ENCODE measurements at regions not wholly inside any gene's neighbourhood (a gene's known extent, or its start where the extent isn't known, plus 50 kb on each side); places are given as distances from the start of the nearest gene placed in this dataset.
"Not testable (repeated sequence)": the region's sequence is repeated elsewhere in the genome, so short reads cannot be mapped to it uniquely, and the experiment has no call there.

- H3K4me3 ChIP-seq (ENCODE audit: low read length), result no peak overlapping the region
- no peaks in the 10 kb centered on the region for H3K27me3 ChIP-seq (ENCODE audit: control insufficient read depth, insufficient read depth, low read length)
- H3K4me2 ChIP-seq (ENCODE audit: low read length), result no peak overlapping the region
- H3K9ac ChIP-seq (ENCODE audit: low read depth, low read length), result no peak overlapping the region
- no peaks in the 10 kb centered on the region for H3K4me1 ChIP-seq (ENCODE audit: control insufficient read depth, insufficient read depth, low read length)
- H3K9me3 ChIP-seq (replicated peaks; ENCODE audit: low read length), result no peaks in the 10 kb centered on the region
- no peaks in the 10 kb centered on the region for H3K36me3 ChIP-seq (ENCODE audit: insufficient read depth, low read length)
Observed at GRCh38 chr10:43922335-43923280, 273.9 kb upstream of the ZNF32 start.

GRCh38 chr10:43921881-43922280, 273.2 kb upstream of the ZNF32 start:
- Histone ChIP-seq H3K9ac (ENCODE audit: low read depth, low read length) (no peak overlapping the region), H3K4me2 (ENCODE audit: low read length) (no peak overlapping the region), H3K9me3 (replicated peaks; ENCODE audit: low read length) (no peaks in the 10 kb centered on the region), H3K4me1 (ENCODE audit: control insufficient read depth, insufficient read depth, low read length) (no peaks in the 10 kb centered on the region), H3K27me3 (ENCODE audit: control insufficient read depth, insufficient read depth, low read length) (no peaks in the 10 kb centered on the region), H3K36me3 (ENCODE audit: insufficient read depth, low read length) (no peaks in the 10 kb centered on the region), H3K4me3 (ENCODE audit: low read length) (no peak overlapping the region)

GRCh38 chr10:43921478-43921877, 272.8 kb upstream of the ZNF32 start:
- Histone ChIP-seq H3K4me3 (ENCODE audit: low read length) (no peak overlapping the region), H3K9ac (ENCODE audit: low read depth, low read length) (no peak overlapping the region), H3K27me3 (ENCODE audit: control insufficient read depth, insufficient read depth, low read length) (no peaks in the 10 kb centered on the region), H3K4me2 (ENCODE audit: low read length) (no peak overlapping the region), H3K9me3 (replicated peaks; ENCODE audit: low read length) (no peaks in the 10 kb centered on the region), H3K36me3 (ENCODE audit: insufficient read depth, low read length) (no peaks in the 10 kb centered on the region), H3K4me1 (ENCODE audit: control insufficient read depth, insufficient read depth, low read length) (no peaks in the 10 kb centered on the region)

GRCh38 chr10:43920236-43920758, 271.6 kb upstream of the ZNF32 start:
- not testable (repeated sequence) for H3K4me1 ChIP-seq (ENCODE audit: control insufficient read depth, insufficient read depth, low read length); H3K4me2 ChIP-seq (ENCODE audit: low read length); H3K9ac ChIP-seq (ENCODE audit: low read depth, low read length); H3K4me3 ChIP-seq (ENCODE audit: low read length); H3K9me3 ChIP-seq (replicated peaks; ENCODE audit: low read length); H3K36me3 ChIP-seq (ENCODE audit: insufficient read depth, low read length); H3K27me3 ChIP-seq (ENCODE audit: control insufficient read depth, insufficient read depth, low read length)

GRCh38 chr10:43913676-43914235, 265.1 kb upstream of the ZNF32 start:
- no peaks in the 10 kb centered on the region for H3K36me3 ChIP-seq (ENCODE audit: insufficient read depth, low read length)
- no peak overlapping the region for H3K9ac ChIP-seq (ENCODE audit: low read depth, low read length)
- H3K27me3 ChIP-seq (ENCODE audit: control insufficient read depth, insufficient read depth, low read length), result no peaks in the 10 kb centered on the region
- H3K9me3 ChIP-seq (replicated peaks; ENCODE audit: low read length), result no peaks in the 10 kb centered on the region
- no peak overlapping the region for H3K4me3 ChIP-seq (ENCODE audit: low read length)
- H3K4me1 ChIP-seq (ENCODE audit: control insufficient read depth, insufficient read depth, low read length), result peaks cover 6% of the 10 kb centered on the region
- no peak overlapping the region for H3K4me2 ChIP-seq (ENCODE audit: low read length)

- no peaks in the 10 kb centered on the region for H3K36me3 ChIP-seq (ENCODE audit: insufficient read depth, low read length)
- no peaks in the 10 kb centered on the region for H3K9me3 ChIP-seq (replicated peaks; ENCODE audit: low read length)
- H3K4me3 ChIP-seq (ENCODE audit: low read length), result no peak overlapping the region
- H3K27me3 ChIP-seq (ENCODE audit: control insufficient read depth, insufficient read depth, low read length), result no peaks in the 10 kb centered on the region
- H3K9ac ChIP-seq (ENCODE audit: low read depth, low read length), result no peak overlapping the region
- H3K4me1 ChIP-seq (ENCODE audit: control insufficient read depth, insufficient read depth, low read length), result peaks cover 6% of the 10 kb centered on the region
- no peak overlapping the region for H3K4me2 ChIP-seq (ENCODE audit: low read length)
Observed at GRCh38 chr10:43912469-43912868, 263.8 kb upstream of the ZNF32 start.

GRCh38 chr10:43906490-43906889, 257.8 kb upstream of the ZNF32 start:
- Histone ChIP-seq H3K27me3 (ENCODE audit: control insufficient read depth, insufficient read depth, low read length) (no peaks in the 10 kb centered on the region), H3K9me3 (replicated peaks; ENCODE audit: low read length) (no peaks in the 10 kb centered on the region), H3K9ac (ENCODE audit: low read depth, low read length) (no peak overlapping the region), H3K4me3 (ENCODE audit: low read length) (no peak overlapping the region), H3K36me3 (ENCODE audit: insufficient read depth, low read length) (no peaks in the 10 kb centered on the region), H3K4me2 (ENCODE audit: low read length) (peak overlapping the region; percentile 15), H3K4me1 (ENCODE audit: control insufficient read depth, insufficient read depth, low read length) (peaks cover 31% of the 10 kb centered on the region)

- H3K36me3 ChIP-seq (ENCODE audit: insufficient read depth, low read length), result no peaks in the 10 kb centered on the region
- H3K9ac ChIP-seq (ENCODE audit: low read depth, low read length), result peak overlapping the region; percentile 34
- no peak overlapping the region for H3K4me3 ChIP-seq (ENCODE audit: low read length)
- H3K4me2 ChIP-seq (ENCODE audit: low read length), result peak overlapping the region; percentile 32
- H3K9me3 ChIP-seq (replicated peaks; ENCODE audit: low read length), result no peaks in the 10 kb centered on the region
- H3K27me3 ChIP-seq (ENCODE audit: control insufficient read depth, insufficient read depth, low read length), result no peaks in the 10 kb centered on the region
- peaks cover 31% of the 10 kb centered on the region for H3K4me1 ChIP-seq (ENCODE audit: control insufficient read depth, insufficient read depth, low read length)
Observed at GRCh38 chr10:43905512-43906236, 257.0 kb upstream of the ZNF32 start.

- no peaks in the 10 kb centered on the region for H3K27me3 ChIP-seq (ENCODE audit: control insufficient read depth, insufficient read depth, low read length)
- H3K9me3 ChIP-seq (replicated peaks; ENCODE audit: low read length), result no peaks in the 10 kb centered on the region
- H3K4me3 ChIP-seq (ENCODE audit: low read length), result no peak overlapping the region
- H3K4me2 ChIP-seq (ENCODE audit: low read length), result no peak overlapping the region
- H3K36me3 ChIP-seq (ENCODE audit: insufficient read depth, low read length), result no peaks in the 10 kb centered on the region
- H3K4me1 ChIP-seq (ENCODE audit: control insufficient read depth, insufficient read depth, low read length), result peaks cover 25% of the 10 kb centered on the region
- H3K9ac ChIP-seq (ENCODE audit: low read depth, low read length), result no peak overlapping the region
Observed at GRCh38 chr10:43904844-43905243, 256.2 kb upstream of the ZNF32 start.

GRCh38 chr10:43904301-43904700, 255.6 kb upstream of the ZNF32 start:
- Histone ChIP-seq H3K9ac (ENCODE audit: low read depth, low read length) (no peak overlapping the region), H3K27me3 (ENCODE audit: control insufficient read depth, insufficient read depth, low read length) (no peaks in the 10 kb centered on the region), H3K9me3 (replicated peaks; ENCODE audit: low read length) (no peaks in the 10 kb centered on the region), H3K36me3 (ENCODE audit: insufficient read depth, low read length) (no peaks in the 10 kb centered on the region), H3K4me3 (ENCODE audit: low read length) (no peak overlapping the region), H3K4me1 (ENCODE audit: control insufficient read depth, insufficient read depth, low read length) (peaks cover 30% of the 10 kb centered on the region), H3K4me2 (ENCODE audit: low read length) (no peak overlapping the region)

GRCh38 chr10:43903451-43903850, 254.8 kb upstream of the ZNF32 start:
- no peaks in the 10 kb centered on the region for H3K27me3 ChIP-seq (ENCODE audit: control insufficient read depth, insufficient read depth, low read length)
- no peak overlapping the region for H3K9ac ChIP-seq (ENCODE audit: low read depth, low read length)
- peaks cover 32% of the 10 kb centered on the region for H3K4me1 ChIP-seq (ENCODE audit: control insufficient read depth, insufficient read depth, low read length)
- H3K36me3 ChIP-seq (ENCODE audit: insufficient read depth, low read length), result no peaks in the 10 kb centered on the region
- H3K4me2 ChIP-seq (ENCODE audit: low read length), result no peak overlapping the region
- no peak overlapping the region for H3K4me3 ChIP-seq (ENCODE audit: low read length)
- H3K9me3 ChIP-seq (replicated peaks; ENCODE audit: low read length), result no peaks in the 10 kb centered on the region

All from skeletal muscle satellite cell (primary cell).